ENCODE measurements at regions not wholly inside any gene's neighbourhood (a gene's known extent, or its start where the extent isn't known, plus 50 kb on each side); places are given as distances from the start of the nearest gene placed in this dataset.

GRCh38 chr13:63377986-63378385 is 1962.3 kb upstream of the PCDH20 start:
- no peak overlapping the region for H3K4me3 ChIP-seq
- no peak overlapping the region for H3K27ac ChIP-seq

GRCh38 chr13:63370101-63370500 is 1954.5 kb upstream of the PCDH20 start:
- Histone ChIP-seq H3K27ac (no peak overlapping the region), H3K4me3 (no peak overlapping the region)

GRCh38 chr13:63367522-63368198 is 1952.0 kb upstream of the PCDH20 start:
- Histone ChIP-seq H3K27ac (no peak overlapping the region), H3K4me3 (no peak overlapping the region)

GRCh38 chr13:63364159-63364558 is 1948.5 kb upstream of the PCDH20 start:
- H3K27ac ChIP-seq: no peak overlapping the region
- H3K4me3 ChIP-seq: no peak overlapping the region

- H3K4me3 ChIP-seq: no peak overlapping the region
- H3K27ac ChIP-seq: no peak overlapping the region
Measured at GRCh38 chr13:63351533-63351932, 1935.9 kb upstream of the PCDH20 start.

GRCh38 chr13:63351081-63351480 is 1935.4 kb upstream of the PCDH20 start:
- no peak overlapping the region for H3K27ac ChIP-seq

GRCh38 chr13:63345835-63346234 is 1930.2 kb upstream of the PCDH20 start:
- no peak overlapping the region for H3K4me3 ChIP-seq
- no peak overlapping the region for H3K27ac ChIP-seq

More at GRCh38 chr13:63351081-63351480, 1935.4 kb upstream of the PCDH20 start:
- no peak overlapping the region for H3K4me3 ChIP-seq

GRCh38 chr13:63344711-63345110 is 1929.1 kb upstream of the PCDH20 start:
- Histone ChIP-seq H3K27ac (no peak overlapping the region), H3K4me3 (no peak overlapping the region)

GRCh38 chr13:63337921-63338320 is 1922.3 kb upstream of the PCDH20 start:
- H3K4me3 ChIP-seq: no peak overlapping the region
- H3K27ac ChIP-seq: no peak overlapping the region

GRCh38 chr13:63337041-63337440 is 1921.4 kb upstream of the PCDH20 start:
- no peak overlapping the region for H3K4me3 ChIP-seq
- H3K27ac ChIP-seq: no peak overlapping the region

- H3K4me3 ChIP-seq: no peak overlapping the region
- no peak overlapping the region for H3K27ac ChIP-seq
Measured at GRCh38 chr13:63336549-63336948, 1920.9 kb upstream of the PCDH20 start.

- Histone ChIP-seq H3K27ac (no peak overlapping the region), H3K4me3 (no peak overlapping the region)
Measured at GRCh38 chr13:63327584-63327983, 1911.9 kb upstream of the PCDH20 start.

- Histone ChIP-seq H3K4me3 (no peak overlapping the region), H3K27ac (no peak overlapping the region)
Measured at GRCh38 chr13:63323441-63323840, 1907.8 kb upstream of the PCDH20 start.

- no peak overlapping the region for H3K27ac ChIP-seq
Measured at GRCh38 chr13:63311587-63311986, 1895.9 kb upstream of the PCDH20 start.

GRCh38 chr13:63308549-63309165 is 1893.0 kb upstream of the PCDH20 start:
- Histone ChIP-seq H3K4me3 (no peak overlapping the region), H3K27ac (no peak overlapping the region)

More at GRCh38 chr13:63311587-63311986, 1895.9 kb upstream of the PCDH20 start:
- H3K4me3 ChIP-seq: no peak overlapping the region

GRCh38 chr13:63307228-63307627 is 1891.6 kb upstream of the PCDH20 start:
- Histone ChIP-seq H3K27ac (no peak overlapping the region), H3K4me3 (no peak overlapping the region)

- no peak overlapping the region for H3K4me3 ChIP-seq
- no peak overlapping the region for H3K27ac ChIP-seq
Measured at GRCh38 chr13:63305641-63306133, 1890.0 kb upstream of the PCDH20 start.

GRCh38 chr13:63304497-63304896 is 1888.8 kb upstream of the PCDH20 start:
- Histone ChIP-seq H3K4me3 (no peak overlapping the region), H3K27ac (no peak overlapping the region)

- Histone ChIP-seq H3K4me3 (no peak overlapping the region), H3K27ac (no peak overlapping the region)
Measured at GRCh38 chr13:63299866-63300394, 1884.3 kb upstream of the PCDH20 start.

GRCh38 chr13:63297163-63297562 is 1881.5 kb upstream of the PCDH20 start:
- no peak overlapping the region for H3K4me3 ChIP-seq
- H3K27ac ChIP-seq: no peak overlapping the region

GRCh38 chr13:63291701-63292100 is 1876.1 kb upstream of the PCDH20 start:
- no peak overlapping the region for H3K27ac ChIP-seq
- H3K4me3 ChIP-seq: no peak overlapping the region

All from skin epidermis (tissue), 12 donors.